ENCODE measurements at regions not wholly inside any gene's neighbourhood (a gene's known extent, or its start where the extent isn't known, plus 50 kb on each side); places are given as distances from the start of the nearest gene placed in this dataset.

- FAIRE-seq = no peak
- H3K4me2 ChIP-seq (ENCODE audit: low read length) = no peak overlapping the region
- Mint-ChIP-seq H3K36me3 (ENCODE audit: low read depth, unreplicated experiment) (no peaks in the 10 kb centered on the region), H3K27me3 (ENCODE audit: low read depth, unreplicated experiment) (no peaks in the 10 kb centered on the region), H3K27ac (ENCODE audit: unreplicated experiment) (no peak overlapping the region), H3K4me3 (ENCODE audit: unreplicated experiment) (no peak overlapping the region), H3K9me3 (ENCODE audit: unreplicated experiment) (no peaks in the 10 kb centered on the region), H3K4me1 (ENCODE audit: low read depth, unreplicated experiment) (no peaks in the 10 kb centered on the region)
- no peak overlapping the region for H3K9ac ChIP-seq (ENCODE audit: low read length)
- no peaks in the 10 kb centered on the region for H3K79me2 ChIP-seq (ENCODE audit: insufficient read depth, low read length)
- H3K27ac ChIP-seq (ENCODE audit: low read depth, low read length) = no peak overlapping the region
- no peaks in the 10 kb centered on the region for H3K27me3 ChIP-seq (ENCODE audit: insufficient read depth, low read length)
- no peak for DNase-seq (ENCODE audit: low read depth)
- H4K20me1 ChIP-seq (ENCODE audit: insufficient read depth, low read length) = no peaks in the 10 kb centered on the region
- H3K4me1 ChIP-seq (ENCODE audit: insufficient read depth, low read length) = no peaks in the 10 kb centered on the region
- no peaks in the 10 kb centered on the region for H3K9me3 ChIP-seq (ENCODE audit: insufficient read depth, low read depth, low read length)
- no peaks in the 10 kb centered on the region for H3K36me3 ChIP-seq (ENCODE audit: insufficient read depth, low read length)
- H3K4me3 ChIP-seq (ENCODE audit: insufficient read depth, low read depth, low read length) = no peak overlapping the region
- no peak for TF ChIP-seq CTCF (IDR thresholded peaks at IDR 0.05; ENCODE audit: insufficient read depth, low read depth, low read length)
- TF ChIP-seq EZH2 (IDR thresholded peaks at IDR 0.05; ENCODE audit: insufficient read depth, low read length) = no peak
- H2AFZ ChIP-seq (ENCODE audit: low read depth, low read length) = no peak overlapping the region
These were observed 154.2 kb upstream of the IL1RAPL2 start for GRCh38 chrX:104411800-104412199.

- no peak overlapping the region for H3K27ac Mint-ChIP-seq (ENCODE audit: unreplicated experiment)
These were observed 145.7 kb upstream of the ESX1 start for GRCh38 chrX:104400387-104400786.

More at GRCh38 chrX:104400387-104400786, 145.7 kb upstream of the ESX1 start:
- no peak for TF ChIP-seq EZH2 (IDR thresholded peaks at IDR 0.05; ENCODE audit: insufficient read depth, low read length)
- TF ChIP-seq CTCF (IDR thresholded peaks at IDR 0.05; ENCODE audit: insufficient read depth, low read depth, low read length) = no peak
- H3K27me3 Mint-ChIP-seq (ENCODE audit: low read depth, unreplicated experiment) = no peaks in the 10 kb centered on the region
- H3K36me3 ChIP-seq (ENCODE audit: insufficient read depth, low read length) = no peaks in the 10 kb centered on the region
- no peaks in the 10 kb centered on the region for H3K36me3 Mint-ChIP-seq (ENCODE audit: low read depth, unreplicated experiment)
- no peaks in the 10 kb centered on the region for H3K4me1 Mint-ChIP-seq (ENCODE audit: low read depth, unreplicated experiment)
- H3K27ac ChIP-seq (ENCODE audit: low read depth, low read length) = no peak overlapping the region
- no peaks in the 10 kb centered on the region for H4K20me1 ChIP-seq (ENCODE audit: insufficient read depth, low read length)
- no peak overlapping the region for H3K4me3 ChIP-seq (ENCODE audit: insufficient read depth, low read depth, low read length)
- no peak overlapping the region for H3K4me3 Mint-ChIP-seq (ENCODE audit: unreplicated experiment)
- no peaks in the 10 kb centered on the region for H3K79me2 ChIP-seq (ENCODE audit: insufficient read depth, low read length)
- H2AFZ ChIP-seq (ENCODE audit: low read depth, low read length) = no peak overlapping the region
- FAIRE-seq (no peak), DNase-seq (ENCODE audit: low read depth) (no peak)
- H3K27me3 ChIP-seq (ENCODE audit: insufficient read depth, low read length) = no peaks in the 10 kb centered on the region
- H3K9me3 Mint-ChIP-seq (ENCODE audit: unreplicated experiment) = no peaks in the 10 kb centered on the region
- no peaks in the 10 kb centered on the region for H3K9me3 ChIP-seq (ENCODE audit: insufficient read depth, low read depth, low read length)
- no peak overlapping the region for H3K9ac ChIP-seq (ENCODE audit: low read length)
- no peaks in the 10 kb centered on the region for H3K4me1 ChIP-seq (ENCODE audit: insufficient read depth, low read length)
- no peak overlapping the region for H3K4me2 ChIP-seq (ENCODE audit: low read length)
